H9 (cell line): ENCODE measurements at regions not wholly inside any gene's neighbourhood (a gene's known extent, or its start where the extent isn't known, plus 50 kb on each side); places are given as distances from the start of the nearest gene placed in this dataset.

Experiments
- DNase-seq: peaks from one replicate; pipeline ENCODE4 v3.0.0-alpha.2; 2017
- H2AFZ ChIP-seq: one replicate; pipeline ENCODE4 v1.6.1; 2013; ENCODE audit warnings: mild to moderate bottlenecking, low read length, control low read depth, moderate library complexity
- H2AK5ac ChIP-seq: 2 replicates; pipeline ENCODE4 v1.6.1; 2013; ENCODE audit warnings: low read length, control low read depth, mixed read lengths; ENCODE audit not compliant: insufficient read length
- H2BK120ac ChIP-seq: one replicate; pipeline ENCODE4 v1.6.1; 2013; ENCODE audit warnings: low read depth, mild to moderate bottlenecking, low read length, control low read depth, inconsistent platforms; ENCODE audit not compliant: poor library complexity, severe bottlenecking
- H2BK12ac ChIP-seq: 2 replicates; pipeline ENCODE4 v1.6.1; 2013; ENCODE audit warnings: low read length, control low read depth, mixed read lengths, low read depth; ENCODE audit not compliant: insufficient read length
- H2BK15ac ChIP-seq: 2 replicates; pipeline ENCODE4 v1.6.1; 2013; ENCODE audit warnings: low read depth, low read length, control low read depth
- H2BK20ac ChIP-seq: one replicate; pipeline ENCODE4 v1.6.1; 2013; ENCODE audit warnings: low read depth, mild to moderate bottlenecking, low read length, control low read depth, inconsistent platforms; ENCODE audit not compliant: poor library complexity, severe bottlenecking
- H2BK5ac ChIP-seq: 2 replicates; pipeline ENCODE4 v1.6.1; 2013; ENCODE audit warnings: low read length, control low read depth, mixed read lengths; ENCODE audit not compliant: insufficient read length
- H3K14ac ChIP-seq: 2 replicates; pipeline ENCODE4 v1.6.1; 2013; ENCODE audit warnings: low read length, control low read depth; ENCODE audit not compliant: insufficient read depth
- H3K18ac ChIP-seq: 2 replicates; pipeline ENCODE4 v1.6.1; 2013; ENCODE audit warnings: low read depth, mild to moderate bottlenecking, mixed read lengths, low read length, control low read depth; ENCODE audit not compliant: insufficient read length
- H3K23ac ChIP-seq: 2 replicates; pipeline ENCODE4 v1.6.1; 2013; ENCODE audit warnings: low read length, control low read depth, mixed read lengths, low read depth; ENCODE audit not compliant: insufficient read length
- H3K23me2 ChIP-seq: 2 replicates; pipeline ENCODE4 v1.6.1; 2013; ENCODE audit warnings: low read depth, mild to moderate bottlenecking, mixed read lengths, low read length, control low read depth; ENCODE audit not compliant: insufficient read length, poor library complexity, severe bottlenecking
- H3K27ac ChIP-seq: 2 replicates; pipeline ENCODE4 v1.5.1; 2013; ENCODE audit warnings: low read length, control low read depth, mixed read lengths, low read depth; ENCODE audit not compliant: insufficient read length
- H3K27me3 ChIP-seq: 2 replicates; pipeline ENCODE4 v1.6.1; 2013; ENCODE audit warnings: low read length, control low read depth, inconsistent platforms; ENCODE audit not compliant: insufficient read depth
- H3K4ac ChIP-seq: 2 replicates; pipeline ENCODE4 v1.6.1; 2013; ENCODE audit warnings: low read depth, mild to moderate bottlenecking, control low read depth, inconsistent platforms, low read length, moderate library complexity
- H3K4me1 ChIP-seq: 2 replicates; pipeline ENCODE4 v1.6.1; 2013; ENCODE audit warnings: low read length, control low read depth, inconsistent platforms; ENCODE audit not compliant: insufficient read depth
- H3K4me2 ChIP-seq: 2 replicates; pipeline ENCODE4 v1.6.1; 2013; ENCODE audit warnings: low read length, control low read depth, mixed read lengths; ENCODE audit not compliant: insufficient read length, insufficient read depth
- H3K56ac ChIP-seq: 2 replicates; pipeline ENCODE4 v1.6.1; 2013; ENCODE audit warnings: low read depth, mild to moderate bottlenecking, mixed read lengths, low read length, control low read depth; ENCODE audit not compliant: insufficient read length
- H3K79me1 ChIP-seq: 2 replicates; pipeline ENCODE4 v1.6.1; 2013; ENCODE audit warnings: low read depth, mild to moderate bottlenecking, moderate library complexity, low read length, control low read depth, inconsistent platforms; ENCODE audit not compliant: insufficient read depth, poor library complexity, severe bottlenecking
- H3K79me2 ChIP-seq: 2 replicates; pipeline ENCODE4 v1.6.1; 2013; ENCODE audit warnings: low read length, control low read depth, inconsistent platforms; ENCODE audit not compliant: insufficient read depth
- H3K9ac ChIP-seq: 2 replicates; pipeline ENCODE4 v1.6.1; 2013; ENCODE audit warnings: low read length, control low read depth, mixed read lengths; ENCODE audit not compliant: insufficient read length; ENCODE audit errors: extremely low read depth
- H3K9me3 ChIP-seq: one replicate; pipeline ENCODE4 v1.6.1; 2013; ENCODE audit warnings: low read depth, low read length, inconsistent platforms; ENCODE audit not compliant: control insufficient read depth
- H3T11ph ChIP-seq: one replicate; pipeline ENCODE4 v1.6.1; 2013; ENCODE audit warnings: mild to moderate bottlenecking, low read length, control low read depth, inconsistent platforms
- H4K20me1 ChIP-seq: one replicate; pipeline ENCODE4 v1.6.1; 2013; ENCODE audit not compliant: control insufficient read depth, insufficient read length, insufficient read depth
- H4K5ac ChIP-seq: 2 replicates; pipeline ENCODE4 v1.6.1; 2013; ENCODE audit warnings: low read depth, mild to moderate bottlenecking, mixed read lengths, low read length, control low read depth; ENCODE audit not compliant: insufficient read length
- H4K8ac ChIP-seq: replicated peaks from 2 replicates; pipeline ENCODE4 v1.6.1; 2013; ENCODE audit warnings: low read length, control low read depth, mixed read lengths, low read depth; ENCODE audit not compliant: insufficient read length
- H4K91ac ChIP-seq: 2 replicates; pipeline ENCODE4 v1.6.1; 2013; ENCODE audit warnings: low read depth, mild to moderate bottlenecking, moderate library complexity, mixed read lengths, low read length, control low read depth; ENCODE audit not compliant: insufficient read length
- H3K27ac Mint-ChIP-seq, 3 experiments: 2 replicates in 2 of 3; 3 replicates in 1 of 3; pipeline ENCODE4 v1.8.0; 2020 to 2021; ENCODE audit warnings: mixed read lengths in 3 of 3, mild to moderate bottlenecking in 1 of 3, moderate library complexity in 1 of 3
- H3K27me3 Mint-ChIP-seq: 2 replicates; pipeline ENCODE4 v1.8.0; 2021; ENCODE audit warnings: low read depth, mild to moderate bottlenecking, moderate library complexity, mixed read lengths
- H3K36me3 Mint-ChIP-seq, 3 experiments: 2 replicates in 2 of 3; 3 replicates in 1 of 3; pipeline ENCODE4 v1.8.0; 2020 to 2021; ENCODE audit warnings: low read depth in 3 of 3, mixed read lengths in 3 of 3; ENCODE audit not compliant: insufficient read depth in 1 of 3
- H3K4me1 Mint-ChIP-seq, 2 experiments: 2 replicates each; pipeline ENCODE4 v1.8.0; 2020; ENCODE audit warnings: mixed read lengths in 2 of 2
- H3K4me3 Mint-ChIP-seq, 2 experiments: 2 replicates in 1 of 2; 3 replicates in 1 of 2; pipeline ENCODE4 v1.8.0; 2020 to 2021; ENCODE audit warnings: mild to moderate bottlenecking in 2 of 2, mixed read lengths in 2 of 2, moderate library complexity in 1 of 2
- H3K9me3 Mint-ChIP-seq, 2 experiments: 2 replicates in 1 of 2; 3 replicates in 1 of 2; pipeline ENCODE4 v1.8.0; 2020; ENCODE audit warnings: mild to moderate bottlenecking in 2 of 2, mixed read lengths in 2 of 2, moderate library complexity in 1 of 2
- CTCF ChIP-seq: fragments of 200-600 bp; sonication (generic); conservative IDR thresholded peaks from 3 replicates; pipeline ENCODE4 v1.8.0; 2021; ENCODE audit warnings: antibody characterized with exemption, mild to moderate bottlenecking
- WGBS: extraction: QIAGEN DNeasy Blood & Tissue Kit; methylation state at CpG from one replicate; pipeline ENCODE4 v1.1.7; 2013; ENCODE audit warnings: missing lambda C conversion rate, low lambda C conversion rate, mixed read lengths; ENCODE audit not compliant: insufficient read length; ENCODE audit errors: extremely low coverage; 5-methylcytosine and 5-hydroxymethylcytosine counted together

GRCh38 chr2:65835975-65836549 is 403.7 kb upstream of the SPRED2 start:
- H3K14ac ChIP-seq = no peak overlapping the region
- no peak overlapping the region for H3K4me2 ChIP-seq
- H2BK15ac ChIP-seq = no peak overlapping the region
- H4K91ac ChIP-seq = no peak overlapping the region
- no peak overlapping the region for H2AFZ ChIP-seq
- H3K23me2 ChIP-seq = no peaks in the 10 kb centered on the region
- H4K5ac ChIP-seq = no peak overlapping the region
- H3K79me1 ChIP-seq = no peaks in the 10 kb centered on the region
- no peak overlapping the region for H2BK12ac ChIP-seq
- DNase-seq = no peak
- no peak overlapping the region for H4K8ac ChIP-seq
- no peak for TF ChIP-seq CTCF
- no peak overlapping the region for H2BK5ac ChIP-seq
- no peaks in the 10 kb centered on the region for H3K27me3 ChIP-seq
- Mint-ChIP-seq H3K4me1 (peaks cover 14 to 21% of the 10 kb centered on the region in 2 experiments), H3K36me3 (no peaks in the 10 kb centered on the region; a peak in 2 of 7 replicates), H3K27ac (no peak overlapping the region), H3K27me3 (no peaks in the 10 kb centered on the region), H3K4me3 (no peak overlapping the region), H3K9me3 (peaks cover 2 to 5% of the 10 kb centered on the region in 2 experiments; a peak in 2 of 5 replicates)
- no peak overlapping the region for H3K4ac ChIP-seq
- no peak overlapping the region for H3K27ac ChIP-seq
- H2BK20ac ChIP-seq = no peak overlapping the region
- H2BK120ac ChIP-seq = no peak overlapping the region
- H3K79me2 ChIP-seq = no peaks in the 10 kb centered on the region
- H3K9me3 ChIP-seq = no peaks in the 10 kb centered on the region
- peaks cover 2% of the 10 kb centered on the region; the same call in 1 of the 2 replicates for H3K4me1 ChIP-seq
- no peak overlapping the region for H3T11ph ChIP-seq
- H3K18ac ChIP-seq = no peak overlapping the region
- no CpG with 5 or more reads among the region's 1 CpG for WGBS
- no peak overlapping the region for H2AK5ac ChIP-seq
- no peaks in the 10 kb centered on the region for H4K20me1 ChIP-seq
- no peak overlapping the region for H3K9ac ChIP-seq
- H3K23ac ChIP-seq = no peak overlapping the region
- no peak overlapping the region for H3K56ac ChIP-seq
